GM12864 (cell line): ENCODE measurements at regions not wholly inside any gene's neighbourhood (a gene's known extent, or its start where the extent isn't known, plus 50 kb on each side); places are given as distances from the start of the nearest gene placed in this dataset.

Experiments used
- DNase-seq: peaks from one replicate; pipeline ENCODE4 v3.0.0-alpha.2; 2011; ENCODE audit warnings: low read depth
- H3K4me3 ChIP-seq: 2 replicates; pipeline ENCODE4 v1.5.1; 2011; ENCODE audit warnings: mild to moderate bottlenecking, low read depth, low read length, control low read depth
- CTCF ChIP-seq: IDR thresholded peaks from 2 replicates; pipeline ENCODE4 v1.5.1; 2011; ENCODE audit warnings: low read depth, mild to moderate bottlenecking, moderate library complexity, low read length, control low read depth, inconsistent platforms; ENCODE audit errors: missing control alignments

DNA sequence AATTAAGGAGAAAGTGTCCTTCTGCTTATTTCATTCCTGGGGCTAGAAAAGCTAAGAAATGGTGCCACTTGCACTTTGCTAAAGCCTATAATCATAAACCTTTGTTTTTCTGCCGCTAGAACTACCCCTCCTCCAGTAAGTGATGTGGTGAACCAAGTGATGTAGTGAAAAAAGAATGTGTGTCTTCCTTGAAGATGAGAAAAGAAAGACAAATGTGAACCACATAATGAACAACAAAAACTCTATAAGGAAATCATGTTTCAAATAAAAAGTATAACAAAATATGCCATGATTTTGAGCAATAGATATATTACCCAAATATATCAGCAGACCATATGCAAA lies 179.0 kb upstream of the SGCD start:
- no peak for DNase-seq
- no peak for TF ChIP-seq CTCF
- no peak overlapping the region for H3K4me3 ChIP-seq

- no peak overlapping the region for H3K4me3 ChIP-seq
- TF ChIP-seq CTCF = no peak
- DNase-seq = no peak
Observed at GRCh38 chr5:156148301-156148700, 178.7 kb upstream of the SGCD start.

- no peak for DNase-seq
- H3K4me3 ChIP-seq = no peak overlapping the region
Observed at GRCh38 chr5:156149213-156149612, 177.8 kb upstream of the SGCD start.

GRCh38 chr5:156153602-156154001 lies 173.4 kb upstream of the SGCD start:
- TF ChIP-seq CTCF = no peak
- H3K4me3 ChIP-seq = no peak overlapping the region
- DNase-seq = no peak

More at GRCh38 chr5:156149213-156149612, 177.8 kb upstream of the SGCD start:
- TF ChIP-seq CTCF = no peak

DNA sequence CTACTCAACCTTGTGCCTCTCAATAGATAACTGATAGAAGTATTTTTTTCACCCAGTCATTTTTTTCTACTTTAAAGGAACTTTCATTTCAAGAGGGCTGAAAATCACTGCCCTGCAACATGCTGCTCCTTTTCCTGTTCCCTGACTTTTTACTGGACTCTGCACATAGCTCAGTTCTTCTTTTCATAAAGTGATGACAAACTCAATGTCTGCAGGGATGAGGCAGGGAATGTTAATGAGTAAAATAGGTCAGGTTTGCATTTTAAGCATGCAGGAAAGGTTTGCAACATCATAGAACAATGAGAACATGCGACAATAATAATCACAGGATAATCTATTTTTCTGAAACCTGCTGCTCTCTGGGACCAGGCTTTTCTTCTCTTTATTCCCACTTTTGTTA lies 172.2 kb upstream of the SGCD start:
- TF ChIP-seq CTCF = no peak
- no peak overlapping the region for H3K4me3 ChIP-seq
- DNase-seq = no peak

GRCh38 chr5:156155598-156155997 lies 171.4 kb upstream of the SGCD start:
- no peak for DNase-seq
- TF ChIP-seq CTCF = no peak
- no peak overlapping the region for H3K4me3 ChIP-seq

- no peak for TF ChIP-seq CTCF
- no peak for DNase-seq
- H3K4me3 ChIP-seq = no peak overlapping the region
Observed at GRCh38 chr5:156164306-156164705, 162.7 kb upstream of the SGCD start.
